HEK293 (cell line): ENCODE measurements at regions not wholly inside any gene's neighbourhood (a gene's known extent, or its start where the extent isn't known, plus 50 kb on each side); places are given as distances from the start of the nearest gene placed in this dataset.

ENCODE experiments used
- PBX3 ChIP-seq: sonication (generic); formaldehyde crosslinking; IDR thresholded peaks from 2 replicates; pipeline ENCODE4 v1.8.1; 2022; ENCODE audit warnings: mild to moderate bottlenecking, moderate library complexity, missing genetic modification reagents
- PRDM1 ChIP-seq: fragments of 450-650 bp; formaldehyde crosslinking; IDR thresholded peaks from 2 replicates; pipeline ENCODE4; 2016; ENCODE audit warnings: missing biosample characterization, missing genetic modification characterization
- PRDM10 ChIP-seq: fragments of 450-650 bp; formaldehyde crosslinking; IDR thresholded peaks from 2 replicates; pipeline ENCODE4 v1.5.1; 2016; ENCODE audit warnings: missing biosample characterization, missing genetic modification characterization
- SP3 ChIP-seq: fragments of 450-650 bp; formaldehyde crosslinking; IDR thresholded peaks from 2 replicates; pipeline ENCODE4 v1.5.1; 2016; ENCODE audit warnings: missing biosample characterization, missing genetic modification characterization
- WT1 ChIP-seq: fragments of 450-650 bp; formaldehyde crosslinking; IDR thresholded peaks from 2 replicates; pipeline ENCODE4 v1.5.1; 2016; ENCODE audit warnings: missing biosample characterization, missing genetic modification characterization
- ZNF549 ChIP-seq: fragments of 450-650 bp; IDR thresholded peaks from 2 replicates; pipeline ENCODE4 v1.5.1; 2018; ENCODE audit warnings: missing biosample characterization, missing genetic modification characterization, mild to moderate bottlenecking, inconsistent platforms, moderate library complexity
- ZNF76 ChIP-seq: fragments of 450-650 bp; formaldehyde crosslinking; IDR thresholded peaks from 2 replicates; pipeline ENCODE4; 2016; ENCODE audit warnings: low read depth, missing biosample characterization, missing genetic modification characterization, borderline replicate concordance

- TF ChIP-seq PBX3 (no peak), PRDM10 (tag by site-specific recombination) (no peak), ZNF76 (no peak), WT1 (tag by site-specific recombination) (no peak), SP3 (tag by site-specific recombination) (no peak), ZNF549 (tag by site-specific recombination) (no peak), PRDM1 (tag by site-specific recombination) (no peak)
These were observed 58.2 kb upstream of the NUPR2 start (continued) for GRCh38 chr7:56174346-56174874.
